EL (cell line): ENCODE measurements at regions not wholly inside any gene's neighbourhood (a gene's known extent, or its start where the extent isn't known, plus 50 kb on each side); places are given as distances from the start of the nearest gene placed in this dataset.
"Not testable (repeated sequence)": the region's sequence is repeated elsewhere in the genome, so short reads cannot be mapped to it uniquely, and the experiment has no call there.

Experiments used
- DNase-seq: peaks from one replicate; pipeline ENCODE4 v3.0.0-alpha.2; 2016

- DNase-seq: no peak
Measured at GRCh38 chr3:18987862-18988447, 160.4 kb upstream of the KCNH8 start.

- no peak for DNase-seq
Measured at GRCh38 chr3:18987070-18987469, 161.2 kb upstream of the KCNH8 start.

DNA sequence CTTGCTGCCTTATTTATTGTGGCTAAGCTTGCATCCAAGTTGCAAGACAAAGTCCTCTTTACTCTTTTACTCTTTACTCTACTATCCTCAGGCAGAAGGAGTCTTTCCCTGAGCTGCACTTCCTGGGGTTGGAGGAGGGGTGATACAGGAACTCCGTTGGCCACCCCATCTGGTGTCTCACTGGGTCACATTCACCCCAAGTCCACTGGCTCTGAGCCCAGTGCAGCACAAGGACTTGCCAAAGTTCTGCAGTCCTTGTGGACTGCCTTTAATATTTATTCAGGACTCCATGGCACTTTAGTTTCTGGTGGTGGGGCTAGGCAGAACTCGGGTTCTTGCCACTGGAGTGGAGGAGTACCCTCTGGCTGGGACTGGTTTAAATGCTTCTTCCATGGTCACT is 165.4 kb upstream of the KCNH8 start:
- DNase-seq: no peak

- not testable (repeated sequence) for DNase-seq
Measured at GRCh38 chr3:18976102-18976501, 172.2 kb upstream of the KCNH8 start.

GRCh38 chr3:18968120-18968519 is 180.2 kb upstream of the KCNH8 start:
- DNase-seq: no peak

GRCh38 chr3:18965781-18966180 is 182.5 kb upstream of the KCNH8 start:
- DNase-seq: no peak

DNA sequence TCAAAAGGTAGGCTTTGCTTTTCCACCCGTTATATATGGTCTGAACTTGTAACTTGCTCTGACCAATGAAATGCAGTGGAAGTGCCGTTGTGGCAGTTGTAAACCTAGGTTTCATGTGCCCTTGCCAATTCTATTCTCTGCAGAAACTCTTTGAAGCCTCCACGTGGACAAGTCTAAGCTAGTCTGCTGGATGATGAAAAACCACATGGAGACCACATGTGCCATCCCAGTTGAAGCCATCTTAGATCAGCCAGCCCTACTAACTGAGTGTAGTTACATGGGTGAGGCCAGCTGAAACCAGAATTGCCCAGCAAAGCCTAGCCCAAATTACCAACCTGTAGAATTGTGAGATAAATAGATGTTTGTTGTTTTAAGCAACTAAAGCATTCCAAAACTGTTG is 183.7 kb upstream of the KCNH8 start:
- no peak for DNase-seq

GRCh38 chr3:18951333-18951732 is 197.0 kb upstream of the KCNH8 start:
- DNase-seq: no peak

DNA sequence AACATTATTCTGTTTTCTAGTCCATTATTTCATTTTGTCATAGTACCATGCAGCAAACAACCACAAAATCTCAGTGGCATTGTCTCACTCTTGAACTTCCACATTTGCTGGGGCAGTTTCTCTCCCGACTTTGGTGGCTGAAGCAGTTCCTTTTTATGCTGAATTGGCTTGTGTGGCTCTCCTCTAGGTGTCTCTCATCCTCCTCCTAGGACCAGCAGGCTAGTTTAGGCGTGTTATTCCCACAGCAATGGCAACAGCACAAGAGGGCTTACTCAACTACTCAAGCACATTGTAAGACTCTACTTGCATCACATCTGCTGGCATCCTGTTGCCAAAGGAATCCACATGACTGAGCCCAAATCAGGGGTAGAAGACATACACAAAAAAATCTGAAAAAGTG is 201.8 kb upstream of the KCNH8 start:
- DNase-seq: no peak

- DNase-seq: no peak
Measured at GRCh38 chr3:18937574-18937973, 210.7 kb upstream of the KCNH8 start.

GRCh38 chr3:18919158-18919557 is 229.2 kb upstream of the KCNH8 start:
- DNase-seq: no peak

- DNase-seq: no peak
Measured at GRCh38 chr3:18917923-18918322, 230.4 kb upstream of the KCNH8 start.

DNA sequence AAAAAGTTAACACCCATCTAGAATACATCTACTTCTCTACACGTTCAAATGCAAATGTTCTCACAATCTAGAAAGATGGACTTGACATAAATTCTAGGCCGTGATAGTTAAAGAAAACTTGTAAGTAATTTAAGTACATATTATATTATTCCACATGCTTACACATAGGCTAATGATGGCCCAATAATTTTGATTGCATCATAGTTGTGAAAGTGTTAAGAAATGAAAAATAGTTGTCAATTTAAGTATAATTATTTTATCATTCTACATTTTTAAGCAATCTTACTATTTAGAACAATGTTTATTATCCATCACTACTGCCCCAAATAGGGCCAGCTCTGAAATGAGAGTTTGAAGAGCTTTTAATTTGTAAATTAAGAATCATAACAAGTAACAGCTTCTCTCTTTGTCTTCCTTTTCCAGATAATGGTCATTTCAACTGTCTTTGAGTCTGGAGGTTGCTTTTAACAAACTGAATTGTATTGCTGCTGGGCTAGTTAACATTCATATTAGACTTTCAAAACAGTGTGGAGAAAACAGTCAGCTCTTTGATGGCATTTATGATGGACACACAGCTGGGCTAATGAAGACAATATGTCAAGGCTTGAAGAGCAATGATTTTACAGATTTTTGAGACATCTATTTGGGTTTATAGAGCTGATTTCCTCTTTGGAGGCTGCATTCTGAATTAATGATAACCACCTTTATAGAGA is 246.1 kb upstream of the KCNH8 start:
- DNase-seq: no peak

DNA sequence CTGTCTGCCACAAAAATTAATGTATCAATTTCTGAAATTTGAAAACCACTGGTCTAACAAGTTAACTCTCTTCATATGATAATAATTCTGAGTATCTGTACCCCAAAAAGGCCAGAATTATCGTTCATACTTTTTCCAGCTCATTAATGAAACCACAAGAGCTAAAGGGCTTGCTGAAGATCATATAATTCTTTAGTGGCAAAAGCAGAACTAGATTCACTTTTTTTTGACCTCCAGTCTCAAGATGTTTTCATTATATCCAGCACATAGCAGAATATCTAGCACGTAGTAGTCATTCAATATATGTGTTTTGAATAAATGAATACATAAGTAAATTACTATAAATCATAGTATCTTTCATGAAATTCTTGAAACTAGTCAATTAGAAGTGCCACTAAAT is 246.7 kb upstream of the KCNH8 start:
- no peak for DNase-seq

GRCh38 chr3:18900994-18901393 is 247.3 kb upstream of the KCNH8 start:
- DNase-seq: no peak

DNA sequence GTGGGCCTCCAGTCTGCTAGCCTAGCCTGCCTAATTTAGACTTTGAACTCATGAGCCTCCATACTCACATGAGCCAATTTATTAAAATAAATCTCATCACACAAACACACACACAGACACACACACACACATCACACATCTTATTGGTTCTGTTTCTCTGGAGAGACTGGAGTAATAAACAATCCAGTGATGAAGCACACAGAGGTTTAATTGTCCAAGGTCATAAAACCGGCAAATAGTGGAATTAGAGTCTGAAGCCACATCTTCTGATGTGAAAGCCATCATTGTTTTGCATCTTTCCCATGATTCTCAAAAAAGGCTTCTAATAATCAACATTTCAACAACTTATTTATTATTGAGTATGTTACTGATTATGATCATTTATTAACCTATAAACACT is 249.4 kb upstream of the KCNH8 start:
- no peak for DNase-seq

GRCh38 chr3:18892756-18893155 is 255.6 kb upstream of the KCNH8 start:
- no peak for DNase-seq

GRCh38 chr3:18892047-18892446 is 256.3 kb upstream of the KCNH8 start:
- no peak for DNase-seq

DNA sequence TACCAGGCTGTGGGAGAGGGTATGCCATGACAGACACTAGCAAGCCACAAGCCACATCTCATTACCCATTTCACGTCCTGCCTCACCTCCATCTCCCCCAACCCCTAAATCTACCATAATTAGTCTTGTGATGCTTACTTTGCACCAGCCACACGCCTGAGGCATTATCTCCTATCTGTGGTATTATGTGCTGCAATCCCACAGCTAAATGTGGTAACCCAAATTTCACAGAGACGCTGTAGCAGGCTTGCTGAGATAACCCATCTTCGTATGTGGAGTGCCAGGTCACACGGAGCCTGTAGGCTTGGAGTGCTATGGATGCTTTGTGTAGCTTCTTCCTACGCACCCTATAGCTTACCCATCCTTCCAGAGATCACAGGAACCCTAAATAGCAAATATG is 256.7 kb upstream of the KCNH8 start:
- no peak for DNase-seq

- DNase-seq: no peak
Measured at GRCh38 chr3:18890449-18890848, 257.9 kb upstream of the KCNH8 start.

GRCh38 chr3:18888819-18889218 is 259.5 kb upstream of the KCNH8 start:
- no peak for DNase-seq

DNA sequence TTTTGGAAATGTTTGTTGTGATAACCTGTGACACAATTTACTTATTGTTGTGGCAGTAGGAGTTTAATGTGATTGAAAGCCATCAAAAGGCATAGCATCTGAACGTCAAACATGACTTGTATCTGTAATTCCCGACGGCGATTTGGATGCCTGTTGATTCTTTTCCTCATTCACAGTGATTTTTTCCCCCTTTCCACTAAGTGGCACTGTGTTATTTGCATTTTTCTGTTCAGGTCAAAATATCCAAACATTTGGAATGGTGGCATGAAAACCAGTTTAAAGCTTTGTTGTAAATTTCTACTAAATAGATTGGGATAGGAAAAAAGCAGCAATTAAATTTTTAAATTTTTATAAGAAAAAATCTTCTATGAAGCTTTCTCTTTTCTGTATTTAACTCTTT is 259.9 kb upstream of the KCNH8 start:
- no peak for DNase-seq

- no peak for DNase-seq
Measured at GRCh38 chr3:18886331-18886730, 262.0 kb upstream of the KCNH8 start.

DNA sequence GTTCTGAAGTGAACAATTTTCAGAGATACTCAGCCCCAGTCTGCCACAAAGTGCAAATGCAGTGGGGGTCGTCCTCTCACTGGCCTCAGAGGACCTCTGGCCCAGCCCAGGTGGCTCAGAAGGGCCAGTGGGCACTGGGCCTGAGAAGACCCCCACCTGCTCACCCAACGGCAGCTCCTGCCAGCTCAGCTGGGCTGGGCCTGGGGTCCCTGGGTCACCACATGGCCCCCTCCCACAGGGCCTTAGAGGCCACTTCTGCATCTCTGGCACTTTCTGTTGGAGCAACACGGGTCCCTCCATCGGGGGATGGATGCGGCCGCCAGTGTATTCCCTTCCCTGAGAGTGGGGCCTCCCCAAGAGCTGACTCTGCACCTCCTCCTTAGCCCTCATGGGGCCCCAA is 262.7 kb upstream of the KCNH8 start:
- DNase-seq: no peak

DNA sequence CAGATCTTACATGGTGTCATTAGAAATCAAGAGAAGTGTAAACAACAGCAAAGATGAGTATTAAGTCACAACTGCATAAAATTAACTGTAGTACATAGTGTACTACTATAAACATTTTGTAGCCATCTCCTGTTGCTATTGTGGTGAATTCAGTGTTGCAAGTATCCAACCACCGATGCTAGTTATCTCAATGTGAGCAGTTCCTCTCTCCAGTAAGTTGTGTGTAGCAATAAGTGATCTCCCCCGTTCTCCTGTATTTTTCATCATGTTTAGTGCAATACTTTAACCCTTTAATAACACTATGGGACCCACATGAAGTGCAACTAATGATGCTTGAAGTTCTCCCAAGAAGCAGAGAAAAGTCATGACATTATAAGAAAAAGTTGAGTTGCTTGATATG is 264.7 kb upstream of the KCNH8 start:
- no peak for DNase-seq
